ENCODE measurements at regions not wholly inside any gene's neighbourhood (a gene's known extent, or its start where the extent isn't known, plus 50 kb on each side); places are given as distances from the start of the nearest gene placed in this dataset.

GRCh38 chr5:124022966-124023365 is 511.0 kb downstream of the CSNK1G3 start:
- Histone ChIP-seq H3K79me2 (ENCODE audit: control insufficient read depth in 1 of 2, insufficient read depth in 2 of 2, low read length in 2 of 2) (no peaks in the 10 kb centered on the region), H4K8ac (ENCODE audit: extremely low read depth, insufficient read depth, low read length) (no peak overlapping the region), H3K4me1 (replicated peaks in 1 of 4; ENCODE audit: control insufficient read depth in 3 of 4, insufficient read depth in 4 of 4, low read length in 3 of 4) (peaks cover 0 to 5% (median 0%) of the 10 kb centered on the region in 4 experiments; a peak in 2 of 7 replicates), H3K9me3 (ENCODE audit: insufficient read depth in 2 of 2, low read depth in 1 of 2, low read length in 1 of 2) (no peaks in the 10 kb centered on the region), H3K9ac (replicated peaks in 1 of 4; ENCODE audit: extremely low read depth in 1 of 4, low read depth in 3 of 4, low read length in 3 of 4) (no peak overlapping the region), H3K4me3 (ENCODE audit: extremely low read depth in 1 of 4, insufficient read depth in 2 of 4, low read depth in 3 of 4, low read length in 4 of 4) (no peak overlapping the region), H2BK15ac (ENCODE audit: low read length) (no peak overlapping the region), H4K91ac (replicated peaks; ENCODE audit: insufficient read length, low read length) (no peak overlapping the region), H4K5ac (ENCODE audit: insufficient read length, low read depth, low read length) (no peak overlapping the region), H3K23me2 (ENCODE audit: low read depth, low read length) (no peaks in the 10 kb centered on the region), H2BK20ac (ENCODE audit: low read length) (no peak overlapping the region), H3K4me2 (ENCODE audit: insufficient read depth in 1 of 2, low read depth in 2 of 2, low read length in 2 of 2) (no peak overlapping the region), H3K4ac (replicated peaks; ENCODE audit: insufficient read length, low read depth, low read length) (no peak overlapping the region), H3K14ac (ENCODE audit: insufficient read length) (no peak overlapping the region), H3K27ac (ENCODE audit: low read depth, low read length) (no peak overlapping the region), H3K36me3 (ENCODE audit: control insufficient read depth in 2 of 4, insufficient read depth in 4 of 4, low read length in 3 of 4) (no peaks in the 10 kb centered on the region; a peak in 1 of 8 replicates), H2AK5ac (ENCODE audit: low read depth, low read length) (no peak overlapping the region), H2BK120ac (replicated peaks; ENCODE audit: low read depth, low read length) (no peak overlapping the region), H2BK12ac (ENCODE audit: low read depth, low read length) (no peak overlapping the region), H3K79me1 (ENCODE audit: low read depth, low read length) (no peaks in the 10 kb centered on the region), H2BK5ac (ENCODE audit: low read depth, low read length) (no peak overlapping the region), H2AFZ (ENCODE audit: low read length) (no peak overlapping the region), H4K20me1 (replicated peaks in 1 of 2; ENCODE audit: control insufficient read depth in 1 of 2, insufficient read depth in 2 of 2, low read length in 2 of 2) (no peaks in the 10 kb centered on the region), H3K23ac (ENCODE audit: insufficient read length) (no peak overlapping the region), H3K18ac (ENCODE audit: extremely low read depth, low read length) (no peak overlapping the region), H3K56ac (replicated peaks; ENCODE audit: insufficient read length, low read depth, low read length) (no peak overlapping the region), H3K27me3 (replicated peaks in 1 of 4; ENCODE audit: control insufficient read depth in 3 of 4, extremely low read depth in 1 of 4, insufficient read depth in 3 of 4, low read length in 3 of 4) (no peaks in the 10 kb centered on the region; a peak in 1 of 7 replicates)
- ChIA-PET POLR2A (ENCODE audit: partially characterized antibody) (no interaction called here), CTCF (ENCODE audit: partially characterized antibody) (interaction anchor here (0.6 kb wide), 1 partner anchor 15 kb away, joined by 3 read pairs; no protein-coding TSS in a partner anchor)
- 87% methylated on average over 3 of the region's 3 CpGs; no CpG with 5 or more reads in 1 of the 2 experiments for WGBS, 2 experiments (ENCODE audit: extremely low coverage in 1 of 2, insufficient coverage in 1 of 2, insufficient read length in 1 of 2, insufficient replicate concordance in 2 of 2, low coverage in 1 of 2, low lambda C conversion rate in 2 of 2, missing lambda C conversion rate in 1 of 2)
- no peak for TF ChIP-seq TCF12 (IDR thresholded peaks at IDR 0.05; ENCODE audit: low read depth, low read length)
- TF ChIP-seq POU5F1 (IDR thresholded peaks at IDR 0.05; ENCODE audit: low read depth, low read length) = no peak
- no peak for TF ChIP-seq JUND (IDR thresholded peaks at IDR 0.05; ENCODE audit: low read length)
- TF ChIP-seq, protein P1, sequence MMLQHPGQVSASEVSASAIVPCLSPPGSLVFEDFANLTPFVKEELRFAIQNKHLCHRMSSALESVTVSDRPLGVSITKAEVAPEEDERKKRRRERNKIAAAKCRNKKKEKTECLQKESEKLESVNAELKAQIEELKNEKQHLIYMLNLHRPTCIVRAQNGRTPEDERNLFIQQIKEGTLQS (IDR thresholded peaks at IDR 0.05; ENCODE audit: insufficient read depth, low read depth, low read length) = no peak
- TF ChIP-seq MAFK (IDR thresholded peaks at IDR 0.05; ENCODE audit: low read depth, low read length) = no peak
- no peak for TF ChIP-seq CEBPB (IDR thresholded peaks at IDR 0.05; ENCODE audit: low read depth, low read length)
- TF ChIP-seq SIRT6 (IDR thresholded peaks at IDR 0.05; ENCODE audit: low read length) = no peak
- TF ChIP-seq BRCA1 (IDR thresholded peaks at IDR 0.05; ENCODE audit: low read depth, low read length) = no peak
- TF ChIP-seq POLR2A (IDR thresholded peaks at IDR 0.05; ENCODE audit: control extremely low read depth in 1 of 2, low read depth in 2 of 2, low read length in 2 of 2) = no peak
- TF ChIP-seq, protein P2, sequence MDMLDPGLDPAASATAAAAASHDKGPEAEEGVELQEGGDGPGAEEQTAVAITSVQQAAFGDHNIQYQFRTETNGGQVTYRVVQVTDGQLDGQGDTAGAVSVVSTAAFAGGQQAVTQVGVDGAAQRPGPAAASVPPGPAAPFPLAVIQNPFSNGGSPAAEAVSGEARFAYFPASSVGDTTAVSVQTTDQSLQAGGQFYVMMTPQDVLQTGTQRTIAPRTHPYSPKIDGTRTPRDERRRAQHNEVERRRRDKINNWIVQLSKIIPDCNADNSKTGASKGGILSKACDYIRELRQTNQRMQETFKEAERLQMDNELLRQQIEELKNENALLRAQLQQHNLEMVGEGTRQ (IDR thresholded peaks at IDR 0.05; ENCODE audit: low read length) = no peak
- no peak for TF ChIP-seq SP2 (IDR thresholded peaks at IDR 0.05; ENCODE audit: low read length)
- no peak for TF ChIP-seq KDM1A (IDR thresholded peaks at IDR 0.05; ENCODE audit: borderline replicate concordance, low read length)
- DNase-seq (ENCODE audit: low read depth in 1 of 2, low spot score in 2 of 2) (no peak), FAIRE-seq (no peak)

Measured in H1 (cell line).